ENCODE measurements at regions not wholly inside any gene's neighbourhood (a gene's known extent, or its start where the extent isn't known, plus 50 kb on each side); places are given as distances from the start of the nearest gene placed in this dataset.

DNA sequence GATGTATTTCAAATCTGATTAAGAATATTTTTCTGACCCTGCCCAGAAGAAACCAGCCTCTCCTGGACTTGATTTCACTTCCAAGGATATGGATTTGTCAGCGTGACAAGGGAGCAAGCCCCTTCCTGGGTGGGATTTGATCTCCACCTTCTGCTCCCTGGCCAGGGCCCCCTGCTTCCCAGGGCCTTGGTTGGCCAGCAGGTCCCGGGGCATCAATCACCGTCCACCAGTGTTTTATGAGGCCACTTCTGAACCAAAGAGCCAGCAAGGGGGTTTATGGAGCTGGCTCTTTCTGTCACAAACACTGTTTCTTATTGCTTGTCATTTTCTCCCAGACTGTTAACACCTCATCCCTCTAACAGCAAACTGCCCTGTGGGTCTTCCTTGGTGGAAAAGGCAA is 320.5 kb upstream of the SKOR2 start:
- TF ChIP-seq, protein P1, sequence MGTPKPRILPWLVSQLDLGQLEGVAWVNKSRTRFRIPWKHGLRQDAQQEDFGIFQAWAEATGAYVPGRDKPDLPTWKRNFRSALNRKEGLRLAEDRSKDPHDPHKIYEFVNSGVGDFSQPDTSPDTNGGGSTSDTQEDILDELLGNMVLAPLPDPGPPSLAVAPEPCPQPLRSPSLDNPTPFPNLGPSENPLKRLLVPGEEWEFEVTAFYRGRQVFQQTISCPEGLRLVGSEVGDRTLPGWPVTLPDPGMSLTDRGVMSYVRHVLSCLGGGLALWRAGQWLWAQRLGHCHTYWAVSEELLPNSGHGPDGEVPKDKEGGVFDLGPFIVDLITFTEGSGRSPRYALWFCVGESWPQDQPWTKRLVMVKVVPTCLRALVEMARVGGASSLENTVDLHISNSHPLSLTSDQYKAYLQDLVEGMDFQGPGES (IDR thresholded peaks at IDR 0.05; ENCODE audit: low read depth, low read length) = no peak
- TF ChIP-seq YY1 (IDR thresholded peaks at IDR 0.05; ENCODE audit: low read depth) (no peak), FOSL2 (IDR thresholded peaks at IDR 0.05; ENCODE audit: borderline replicate concordance, low read depth) (no peak), JUND (IDR thresholded peaks at IDR 0.05) (no peak)
- TF ChIP-seq, protein P2, sequence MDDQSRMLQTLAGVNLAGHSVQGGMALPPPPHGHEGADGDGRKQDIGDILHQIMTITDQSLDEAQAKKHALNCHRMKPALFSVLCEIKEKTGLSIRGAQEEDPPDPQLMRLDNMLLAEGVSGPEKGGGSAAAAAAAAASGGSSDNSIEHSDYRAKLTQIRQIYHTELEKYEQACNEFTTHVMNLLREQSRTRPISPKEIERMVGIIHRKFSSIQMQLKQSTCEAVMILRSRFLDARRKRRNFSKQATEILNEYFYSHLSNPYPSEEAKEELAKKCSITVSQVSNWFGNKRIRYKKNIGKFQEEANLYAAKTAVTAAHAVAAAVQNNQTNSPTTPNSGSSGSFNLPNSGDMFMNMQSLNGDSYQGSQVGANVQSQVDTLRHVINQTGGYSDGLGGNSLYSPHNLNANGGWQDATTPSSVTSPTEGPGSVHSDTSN (IDR thresholded peaks at IDR 0.05) = no peak
- TF ChIP-seq, protein P3, sequence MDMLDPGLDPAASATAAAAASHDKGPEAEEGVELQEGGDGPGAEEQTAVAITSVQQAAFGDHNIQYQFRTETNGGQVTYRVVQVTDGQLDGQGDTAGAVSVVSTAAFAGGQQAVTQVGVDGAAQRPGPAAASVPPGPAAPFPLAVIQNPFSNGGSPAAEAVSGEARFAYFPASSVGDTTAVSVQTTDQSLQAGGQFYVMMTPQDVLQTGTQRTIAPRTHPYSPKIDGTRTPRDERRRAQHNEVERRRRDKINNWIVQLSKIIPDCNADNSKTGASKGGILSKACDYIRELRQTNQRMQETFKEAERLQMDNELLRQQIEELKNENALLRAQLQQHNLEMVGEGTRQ (IDR thresholded peaks at IDR 0.05; ENCODE audit: borderline replicate concordance, low read depth, low read length) = no peak
- no peak overlapping the region for H2AFZ ChIP-seq (ENCODE audit: low read depth)
- no peaks in the 10 kb centered on the region; a peak in 1 of 4 replicates for H3K4me1 ChIP-seq (ENCODE audit: control insufficient read depth in 1 of 2, insufficient read depth in 2 of 2, low read depth in 1 of 2, low read length in 1 of 2)
- no peak overlapping the region for H3K27ac ChIP-seq (ENCODE audit: low read depth in 2 of 2, low read length in 1 of 2)
- H3K9me2 ChIP-seq = no peaks in the 10 kb centered on the region
- H3K27me3 ChIP-seq (ENCODE audit: insufficient read depth) = no peaks in the 10 kb centered on the region
- WGBS (ENCODE audit: low lambda C conversion rate) = 23% methylated on average over 3 of the region's 3 CpGs
- ChIA-PET CTCF (no interaction called here), POLR2A (no interaction called here)
- H3K9me3 ChIP-seq = no peaks in the 10 kb centered on the region
- no peaks in the 10 kb centered on the region for H3F3A ChIP-seq (replicated peaks; ENCODE audit: insufficient read depth)
- no peaks in the 10 kb centered on the region for H3K79me2 ChIP-seq (ENCODE audit: insufficient read depth)
- H3K4me2 ChIP-seq = no peak overlapping the region
- H3K4me3 ChIP-seq (ENCODE audit: low read depth in 2 of 2, low read length in 1 of 2) = no peak overlapping the region
- no peaks in the 10 kb centered on the region for H4K20me1 ChIP-seq (ENCODE audit: insufficient read depth)
- no peak for DNase-seq
- H3K9ac ChIP-seq = no peak overlapping the region
- no peaks in the 10 kb centered on the region for H3K36me3 ChIP-seq (replicated peaks in 1 of 2; ENCODE audit: control insufficient read depth in 1 of 2, insufficient read depth in 2 of 2, low read length in 1 of 2)

DNA sequence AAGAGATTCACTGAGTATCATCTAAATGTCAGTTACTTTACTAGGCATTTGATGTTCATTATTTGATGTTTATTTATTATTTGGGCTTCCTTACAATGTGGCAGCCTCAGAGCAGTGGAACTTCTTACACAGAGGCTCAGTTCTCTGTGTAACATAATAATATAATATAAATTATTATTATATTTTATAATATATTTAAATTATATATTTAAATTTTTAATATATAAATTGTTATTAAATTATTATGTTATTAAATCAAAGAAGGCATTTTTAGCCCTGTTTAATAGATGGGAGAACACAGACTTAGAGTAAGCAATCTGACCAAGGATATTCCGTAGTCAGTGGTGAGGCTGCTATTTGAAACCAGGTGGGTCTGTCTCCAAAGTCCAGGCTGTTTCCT is 315.3 kb upstream of the SKOR2 start:
- Histone ChIP-seq H3K4me1 (ENCODE audit: control insufficient read depth in 1 of 2, insufficient read depth in 2 of 2, low read depth in 1 of 2, low read length in 1 of 2) (no peaks in the 10 kb centered on the region), H2AFZ (ENCODE audit: low read depth) (no peak overlapping the region), H3K79me2 (ENCODE audit: insufficient read depth) (no peaks in the 10 kb centered on the region), H3K4me2 (no peak overlapping the region), H3K4me3 (ENCODE audit: low read depth in 2 of 2, low read length in 1 of 2) (no peak overlapping the region), H4K20me1 (ENCODE audit: insufficient read depth) (no peaks in the 10 kb centered on the region), H3K27me3 (ENCODE audit: insufficient read depth) (no peaks in the 10 kb centered on the region), H3K9ac (no peak overlapping the region), H3K9me3 (no peaks in the 10 kb centered on the region), H3K27ac (ENCODE audit: low read depth in 2 of 2, low read length in 1 of 2) (no peak overlapping the region), H3F3A (replicated peaks; ENCODE audit: insufficient read depth) (no peaks in the 10 kb centered on the region), H3K36me3 (replicated peaks in 1 of 2; ENCODE audit: control insufficient read depth in 1 of 2, insufficient read depth in 2 of 2, low read length in 1 of 2) (no peaks in the 10 kb centered on the region), H3K9me2 (no peaks in the 10 kb centered on the region)
- TF ChIP-seq CHD2 (IDR thresholded peaks at IDR 0.05; ENCODE audit: low read length, partially characterized antibody) (no peak), YY1 (IDR thresholded peaks at IDR 0.05; ENCODE audit: low read depth) (no peak), TEAD4 (IDR thresholded peaks at IDR 0.05; ENCODE audit: borderline replicate concordance, insufficient read depth) (no peak), NFIC (IDR thresholded peaks at IDR 0.05; ENCODE audit: borderline replicate concordance) (no peak), RFX5 (IDR thresholded peaks at IDR 0.05; ENCODE audit: low read length) (no peak), NRF1 (IDR thresholded peaks at IDR 0.05; ENCODE audit: low read depth, low read length) (no peak), TCF12 (IDR thresholded peaks at IDR 0.05) (no peak), POLR2AphosphoS5 (IDR thresholded peaks at IDR 0.05; ENCODE audit: low read depth, low read length) (no peak), MXI1 (IDR thresholded peaks at IDR 0.05; ENCODE audit: low read depth, low read length) (no peak), RXRA (IDR thresholded peaks at IDR 0.05; ENCODE audit: borderline replicate concordance, low read depth) (no peak)
- TF ChIP-seq, protein P4, sequence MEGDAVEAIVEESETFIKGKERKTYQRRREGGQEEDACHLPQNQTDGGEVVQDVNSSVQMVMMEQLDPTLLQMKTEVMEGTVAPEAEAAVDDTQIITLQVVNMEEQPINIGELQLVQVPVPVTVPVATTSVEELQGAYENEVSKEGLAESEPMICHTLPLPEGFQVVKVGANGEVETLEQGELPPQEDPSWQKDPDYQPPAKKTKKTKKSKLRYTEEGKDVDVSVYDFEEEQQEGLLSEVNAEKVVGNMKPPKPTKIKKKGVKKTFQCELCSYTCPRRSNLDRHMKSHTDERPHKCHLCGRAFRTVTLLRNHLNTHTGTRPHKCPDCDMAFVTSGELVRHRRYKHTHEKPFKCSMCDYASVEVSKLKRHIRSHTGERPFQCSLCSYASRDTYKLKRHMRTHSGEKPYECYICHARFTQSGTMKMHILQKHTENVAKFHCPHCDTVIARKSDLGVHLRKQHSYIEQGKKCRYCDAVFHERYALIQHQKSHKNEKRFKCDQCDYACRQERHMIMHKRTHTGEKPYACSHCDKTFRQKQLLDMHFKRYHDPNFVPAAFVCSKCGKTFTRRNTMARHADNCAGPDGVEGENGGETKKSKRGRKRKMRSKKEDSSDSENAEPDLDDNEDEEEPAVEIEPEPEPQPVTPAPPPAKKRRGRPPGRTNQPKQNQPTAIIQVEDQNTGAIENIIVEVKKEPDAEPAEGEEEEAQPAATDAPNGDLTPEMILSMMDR (IDR thresholded peaks at IDR 0.05) = no peak
- TF ChIP-seq, protein P1 (IDR thresholded peaks at IDR 0.05; ENCODE audit: low read depth, low read length) = no peak
- TF ChIP-seq, protein P5, sequence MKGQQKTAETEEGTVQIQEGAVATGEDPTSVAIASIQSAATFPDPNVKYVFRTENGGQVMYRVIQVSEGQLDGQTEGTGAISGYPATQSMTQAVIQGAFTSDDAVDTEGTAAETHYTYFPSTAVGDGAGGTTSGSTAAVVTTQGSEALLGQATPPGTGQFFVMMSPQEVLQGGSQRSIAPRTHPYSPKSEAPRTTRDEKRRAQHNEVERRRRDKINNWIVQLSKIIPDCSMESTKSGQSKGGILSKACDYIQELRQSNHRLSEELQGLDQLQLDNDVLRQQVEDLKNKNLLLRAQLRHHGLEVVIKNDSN (IDR thresholded peaks at IDR 0.05; ENCODE audit: borderline replicate concordance, low read depth) = no peak
- POLR2A ChIA-PET = no interaction called here
- CTCF ChIA-PET = interaction anchor here (1.1 kb wide), 1 partner anchor 182 kb away, joined by 3 read pairs; no protein-coding TSS in a partner anchor
- WGBS (ENCODE audit: low lambda C conversion rate) = 45% methylated on average over 1 of the region's 1 CpG
- DNase-seq = no peak

Data from SK-N-SH (cell line).